NB4 (cell line): ENCODE measurements at regions not wholly inside any gene's neighbourhood (a gene's known extent, or its start where the extent isn't known, plus 50 kb on each side); places are given as distances from the start of the nearest gene placed in this dataset.

Experiments used
- DNase-seq: peaks from one replicate; pipeline ENCODE4 v3.0.0; 2010; ENCODE audit warnings: low read depth
- H3K4me3 ChIP-seq: one replicate; pipeline ENCODE4 v1.5.1; 2011; ENCODE audit warnings: mild to moderate bottlenecking, low read depth, low read length, moderate library complexity
- CTCF ChIP-seq: IDR thresholded peaks from one replicate; pipeline ENCODE4 v1.5.1; 2012; ENCODE audit warnings: low read depth, low read length
- MAX ChIP-seq: IDR thresholded peaks from 2 replicates; pipeline ENCODE4 v1.6.1; 2011; ENCODE audit warnings: low read depth, low read length
- MYC ChIP-seq: IDR thresholded peaks from 2 replicates; pipeline ENCODE4 v1.6.1; 2011; ENCODE audit warnings: low read depth, low read length
- POLR2A ChIP-seq: IDR thresholded peaks from 2 replicates; pipeline ENCODE4 v1.6.1; 2011; ENCODE audit warnings: mild to moderate bottlenecking; ENCODE audit not compliant: insufficient read length; ENCODE audit errors: extremely low read depth

DNA sequence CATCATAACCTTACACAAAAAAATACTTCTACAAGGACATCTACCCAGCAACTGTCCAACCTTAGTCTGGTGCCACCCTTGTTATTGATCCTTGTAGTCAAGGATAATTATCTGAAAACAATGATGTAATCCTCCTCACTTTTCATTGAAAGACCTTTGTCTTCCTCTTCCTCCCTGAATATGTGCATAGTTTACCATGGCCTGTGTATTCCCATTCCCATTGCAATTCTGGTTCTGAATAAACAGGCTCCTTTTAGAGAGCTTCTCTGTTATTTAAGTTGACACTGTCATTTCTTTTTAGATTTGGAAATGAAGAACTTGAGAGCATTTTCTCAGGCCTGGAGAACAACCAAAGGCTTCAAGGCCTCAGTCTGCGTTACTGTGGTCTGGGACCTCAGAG is 53.3 kb upstream of the RNF7 start:
- TF ChIP-seq MAX, result no peak
- TF ChIP-seq MYC, result no peak
- TF ChIP-seq POLR2A, result no peak
- TF ChIP-seq CTCF, result no peak
- no peak for DNase-seq
- no peak overlapping the region for H3K4me3 ChIP-seq

DNA sequence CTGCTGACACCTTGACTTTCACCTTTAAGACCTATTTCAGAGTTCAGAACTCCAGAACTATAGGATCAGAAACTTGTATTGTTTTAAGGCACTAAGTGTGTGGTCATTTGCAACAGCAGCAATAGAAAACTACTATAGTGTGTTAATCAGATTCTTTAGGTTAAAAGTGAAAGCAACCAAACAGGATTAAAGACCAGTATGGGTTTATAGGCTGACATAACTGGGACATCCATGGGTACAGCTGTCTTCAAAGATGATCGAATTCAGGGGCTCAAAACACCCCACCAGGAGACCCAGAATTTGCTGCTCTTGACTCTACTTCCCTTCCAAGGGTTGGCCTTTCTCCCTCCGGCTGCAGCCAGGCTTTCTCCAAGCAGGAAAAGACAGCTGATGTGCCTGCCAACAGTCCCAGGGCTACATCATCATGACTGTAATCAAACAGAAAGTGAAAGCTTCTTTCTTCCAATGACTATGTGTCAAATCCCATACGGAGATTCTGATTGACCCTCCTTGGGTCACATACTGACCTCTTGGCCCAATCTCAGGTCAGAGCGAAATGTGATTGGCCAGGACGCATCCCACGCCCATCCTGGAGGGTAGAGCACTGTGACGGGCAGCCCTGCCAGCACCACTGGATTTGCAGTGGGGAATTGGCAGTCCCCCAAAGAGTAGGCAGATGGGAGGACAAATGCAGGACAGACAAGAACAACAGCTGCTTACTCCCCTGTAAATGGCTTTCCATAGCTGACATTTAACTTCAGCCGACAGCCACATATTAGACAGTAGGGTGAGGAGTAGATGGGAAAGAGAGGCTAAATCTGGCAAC is 51.4 kb upstream of the RNF7 start:
- TF ChIP-seq CTCF, result no peak
- TF ChIP-seq POLR2A, result no peak
- no peak for TF ChIP-seq MYC
- TF ChIP-seq MAX, result no peak
- no peak overlapping the region for H3K4me3 ChIP-seq
- DNase-seq, result no peak
